ENCODE measurements at regions not wholly inside any gene's neighbourhood (a gene's known extent, or its start where the extent isn't known, plus 50 kb on each side); places are given as distances from the start of the nearest gene placed in this dataset.

DNA sequence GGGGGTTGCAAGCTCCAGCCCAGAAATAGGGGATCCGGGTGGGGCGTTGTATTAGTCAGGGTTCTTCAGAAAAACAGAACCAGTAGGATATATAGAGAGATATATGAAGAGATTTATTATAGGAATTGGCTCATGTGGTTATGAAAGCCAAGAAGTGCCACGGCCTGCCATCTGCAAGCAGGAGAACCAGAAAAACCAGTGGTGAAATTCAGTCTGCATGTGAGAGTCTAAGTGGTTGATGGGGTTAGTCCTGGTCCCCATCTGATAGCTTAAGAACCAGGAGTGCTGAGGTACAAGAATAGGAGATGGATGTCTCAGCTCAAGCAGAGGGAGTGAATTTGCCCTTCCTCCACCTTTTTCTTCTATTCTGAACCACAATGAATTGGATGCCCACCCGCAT is 123.4 kb upstream of the APC start:
- TF ChIP-seq, protein P1, sequence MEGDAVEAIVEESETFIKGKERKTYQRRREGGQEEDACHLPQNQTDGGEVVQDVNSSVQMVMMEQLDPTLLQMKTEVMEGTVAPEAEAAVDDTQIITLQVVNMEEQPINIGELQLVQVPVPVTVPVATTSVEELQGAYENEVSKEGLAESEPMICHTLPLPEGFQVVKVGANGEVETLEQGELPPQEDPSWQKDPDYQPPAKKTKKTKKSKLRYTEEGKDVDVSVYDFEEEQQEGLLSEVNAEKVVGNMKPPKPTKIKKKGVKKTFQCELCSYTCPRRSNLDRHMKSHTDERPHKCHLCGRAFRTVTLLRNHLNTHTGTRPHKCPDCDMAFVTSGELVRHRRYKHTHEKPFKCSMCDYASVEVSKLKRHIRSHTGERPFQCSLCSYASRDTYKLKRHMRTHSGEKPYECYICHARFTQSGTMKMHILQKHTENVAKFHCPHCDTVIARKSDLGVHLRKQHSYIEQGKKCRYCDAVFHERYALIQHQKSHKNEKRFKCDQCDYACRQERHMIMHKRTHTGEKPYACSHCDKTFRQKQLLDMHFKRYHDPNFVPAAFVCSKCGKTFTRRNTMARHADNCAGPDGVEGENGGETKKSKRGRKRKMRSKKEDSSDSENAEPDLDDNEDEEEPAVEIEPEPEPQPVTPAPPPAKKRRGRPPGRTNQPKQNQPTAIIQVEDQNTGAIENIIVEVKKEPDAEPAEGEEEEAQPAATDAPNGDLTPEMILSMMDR (conservative IDR thresholded peaks at IDR 0.05) = no peak
- TF ChIP-seq ZFX (IDR thresholded peaks at IDR 0.05) = no peak

Measured in C4-2B (cell line).